HAP-1 (cell line): ENCODE measurements at regions not wholly inside any gene's neighbourhood (a gene's known extent, or its start where the extent isn't known, plus 50 kb on each side); places are given as distances from the start of the nearest gene placed in this dataset.
"Not testable (repeated sequence)": the region's sequence is repeated elsewhere in the genome, so short reads cannot be mapped to it uniquely, and the experiment has no call there.

Experiments used
- DNase-seq, 2 experiments: peaks; one replicate each; pipeline ENCODE4 v3.0.0-alpha.2; 2016 to 2020; ENCODE audit warnings: low spot score in 2 of 2
- H3K27me3 ChIP-seq: fragments of 250-450 bp; sonication (Bioruptor Pico); 2 replicates; pipeline ENCODE4 v1.5.1; 2020; ENCODE audit warnings: low read depth, mild to moderate bottlenecking, moderate library complexity
- H3K36me3 ChIP-seq: fragments of 250-450 bp; sonication (Bioruptor Pico); replicated peaks from 2 replicates; pipeline ENCODE4 v1.5.1; 2020; ENCODE audit warnings: mild to moderate bottlenecking
- H3K4me1 ChIP-seq: fragments of 250-450 bp; sonication (Bioruptor Pico); 2 replicates; pipeline ENCODE4 v1.5.1; 2020; ENCODE audit warnings: mild to moderate bottlenecking
- H3K4me3 ChIP-seq: fragments of 250-450 bp; sonication (Bioruptor Pico); 2 replicates; pipeline ENCODE4 v1.5.1; 2020; ENCODE audit warnings: mild to moderate bottlenecking, moderate library complexity
- H3K9me3 ChIP-seq: fragments of 250-450 bp; sonication (Bioruptor Pico); 2 replicates; pipeline ENCODE4 v1.5.1; 2020; ENCODE audit warnings: mild to moderate bottlenecking, moderate library complexity
- in situ Hi-C: fragments of 300-500 bp; cut with MboI; formaldehyde crosslinking; loops from 3 replicates; pipeline ENCODE4 v1.14.3; 2020; ENCODE audit warnings: low sequenced_read_pairs, inconsistent platforms, mixed read lengths

GRCh38 chr2:14999114-14999661, 366.7 kb downstream of the LRATD1 start:
- no peaks in the 10 kb centered on the region for H3K4me1 ChIP-seq
- in situ Hi-C loops = no loop called here
- no peak overlapping the region for H3K4me3 ChIP-seq
- no peaks in the 10 kb centered on the region for H3K36me3 ChIP-seq
- no peaks in the 10 kb centered on the region for H3K27me3 ChIP-seq
- DNase-seq = no peak
- H3K9me3 ChIP-seq = no peaks in the 10 kb centered on the region

- H3K4me1 ChIP-seq, H3K4me3 ChIP-seq, H3K9me3 ChIP-seq, H3K27me3 ChIP-seq, H3K36me3 ChIP-seq, DNase-seq, in situ Hi-C loops: not testable (repeated sequence)
These were observed 370.0 kb downstream of the LRATD1 start for GRCh38 chr2:15002519-15002918.

GRCh38 chr2:15006667-15007066, 374.1 kb downstream of the LRATD1 start:
- Histone ChIP-seq H3K9me3 (no peaks in the 10 kb centered on the region), H3K36me3 (no peaks in the 10 kb centered on the region), H3K27me3 (no peaks in the 10 kb centered on the region), H3K4me3 (no peak overlapping the region), H3K4me1 (no peaks in the 10 kb centered on the region)
- DNase-seq = no peak
- in situ Hi-C loops = no loop called here

GRCh38 chr2:15009681-15010080, 377.2 kb downstream of the LRATD1 start:
- in situ Hi-C loops = no loop called here
- Histone ChIP-seq H3K9me3 (no peaks in the 10 kb centered on the region), H3K27me3 (no peaks in the 10 kb centered on the region), H3K4me3 (no peak overlapping the region), H3K4me1 (no peaks in the 10 kb centered on the region), H3K36me3 (no peaks in the 10 kb centered on the region)
- no peak for DNase-seq

- H3K27me3 ChIP-seq = no peaks in the 10 kb centered on the region
These were observed 377.8 kb downstream of the LRATD1 start for GRCh38 chr2:15010346-15010745.

GRCh38 chr2:15018814-15019213, 386.3 kb downstream of the LRATD1 start:
- Histone ChIP-seq H3K9me3 (peaks cover 7% of the 10 kb centered on the region; the same call in 1 of the 2 replicates), H3K27me3 (no peaks in the 10 kb centered on the region), H3K36me3 (no peaks in the 10 kb centered on the region), H3K4me1 (peaks cover 21% of the 10 kb centered on the region), H3K4me3 (no peak overlapping the region)
- in situ Hi-C loops = no loop called here
- peak in 1 of 2 experiments; percentile 83 for DNase-seq

More at GRCh38 chr2:15010346-15010745, 377.8 kb downstream of the LRATD1 start:
- no peak overlapping the region for H3K4me3 ChIP-seq
- no peaks in the 10 kb centered on the region for H3K36me3 ChIP-seq
- in situ Hi-C loops = no loop called here
- no peak for DNase-seq
- no peaks in the 10 kb centered on the region for H3K4me1 ChIP-seq
- peaks cover 2% of the 10 kb centered on the region; the same call in 1 of the 2 replicates for H3K9me3 ChIP-seq

GRCh38 chr2:15023221-15023620, 390.7 kb downstream of the LRATD1 start:
- peaks cover 18% of the 10 kb centered on the region for H3K4me1 ChIP-seq
- no peaks in the 10 kb centered on the region; the same call in 1 of the 2 replicates for H3K9me3 ChIP-seq
- H3K27me3 ChIP-seq = no peaks in the 10 kb centered on the region
- in situ Hi-C loops = no loop called here
- no peak overlapping the region for H3K4me3 ChIP-seq
- H3K36me3 ChIP-seq = no peaks in the 10 kb centered on the region
- no peak for DNase-seq

GRCh38 chr2:15028406-15028805, 395.9 kb downstream of the LRATD1 start:
- no peak for DNase-seq
- Histone ChIP-seq H3K36me3 (no peaks in the 10 kb centered on the region), H3K9me3 (no peaks in the 10 kb centered on the region), H3K4me3 (no peak overlapping the region), H3K27me3 (no peaks in the 10 kb centered on the region), H3K4me1 (no peaks in the 10 kb centered on the region)
- in situ Hi-C loops = no loop called here

GRCh38 chr2:15031745-15032240, 399.3 kb downstream of the LRATD1 start:
- Histone ChIP-seq H3K4me3 (no peak overlapping the region), H3K4me1 (peaks cover 11% of the 10 kb centered on the region), H3K27me3 (no peaks in the 10 kb centered on the region), H3K36me3 (no peaks in the 10 kb centered on the region), H3K9me3 (no peaks in the 10 kb centered on the region)
- in situ Hi-C loops = no loop called here
- no peak for DNase-seq

- no peak for DNase-seq
- in situ Hi-C loops = no loop called here
- H3K27me3 ChIP-seq = no peaks in the 10 kb centered on the region
- peaks cover 11% of the 10 kb centered on the region for H3K4me1 ChIP-seq
- H3K9me3 ChIP-seq = no peaks in the 10 kb centered on the region
- H3K4me3 ChIP-seq = no peak overlapping the region
- H3K36me3 ChIP-seq = no peaks in the 10 kb centered on the region
These were observed 401.7 kb downstream of the LRATD1 start for GRCh38 chr2:15034246-15034645.

GRCh38 chr2:15034860-15035259, 402.3 kb downstream of the LRATD1 start:
- Histone ChIP-seq H3K36me3 (no peaks in the 10 kb centered on the region), H3K9me3 (no peaks in the 10 kb centered on the region), H3K4me3 (no peak overlapping the region), H3K27me3 (no peaks in the 10 kb centered on the region), H3K4me1 (peaks cover 11% of the 10 kb centered on the region)
- in situ Hi-C loops = no loop called here
- DNase-seq = no peak

- in situ Hi-C loops = no loop called here
- H3K27me3 ChIP-seq = no peaks in the 10 kb centered on the region
- H3K4me1 ChIP-seq = peaks cover 35% of the 10 kb centered on the region
- no peak overlapping the region for H3K4me3 ChIP-seq
- H3K36me3 ChIP-seq = no peaks in the 10 kb centered on the region
- H3K9me3 ChIP-seq = no peaks in the 10 kb centered on the region
- DNase-seq = no peak
These were observed 406.1 kb downstream of the LRATD1 start for GRCh38 chr2:15038366-15039364.

GRCh38 chr2:15040429-15041084, 408.0 kb downstream of the LRATD1 start:
- Histone ChIP-seq H3K4me3 (no peak overlapping the region), H3K9me3 (no peaks in the 10 kb centered on the region), H3K4me1 (peaks cover 32% of the 10 kb centered on the region), H3K36me3 (no peaks in the 10 kb centered on the region), H3K27me3 (no peaks in the 10 kb centered on the region)
- no peak for DNase-seq
- in situ Hi-C loops = no loop called here

GRCh38 chr2:15041429-15041837, 408.9 kb downstream of the LRATD1 start:
- in situ Hi-C loops = no loop called here
- no peak for DNase-seq

More at GRCh38 chr2:15041429-15041837, 408.9 kb downstream of the LRATD1 start:
- H3K27me3 ChIP-seq = no peaks in the 10 kb centered on the region
- no peaks in the 10 kb centered on the region for H3K9me3 ChIP-seq
- H3K4me1 ChIP-seq = peaks cover 32% of the 10 kb centered on the region
- H3K36me3 ChIP-seq = no peaks in the 10 kb centered on the region
- no peak overlapping the region for H3K4me3 ChIP-seq
